Psoas muscle (tissue), 7 donors: ENCODE measurements at regions not wholly inside any gene's neighbourhood (a gene's known extent, or its start where the extent isn't known, plus 50 kb on each side); places are given as distances from the start of the nearest gene placed in this dataset.

Experiments
- ATAC-seq, 4 donors: fragments of 200-7000 bp; cut with Tn5 transposase; one replicate each; pipeline ENCODE4 v1.9.1; 2020; ENCODE audit warnings: moderate library complexity in 3 of 4, mild to moderate bottlenecking in 2 of 4
- DNase-seq, 2 donors: peaks; one replicate each; pipeline ENCODE4 v3.0.0-alpha.2; 2020
- H3K27ac ChIP-seq: fragments of 200-600 bp; one replicate; pipeline ENCODE4 v1.8.0; 2022
- H3K27me3 ChIP-seq, 3 donors: fragments of 200-600 bp in 1 of 3; one replicate each; pipeline versions ENCODE4 v1.6.1 to v1.8.0; 2013 to 2022; ENCODE audit warnings: low read length in 2 of 3, mild to moderate bottlenecking in 2 of 3, moderate library complexity in 1 of 3; ENCODE audit not compliant: insufficient read depth in 3 of 3
- H3K36me3 ChIP-seq, 2 donors: fragments of 200-600 bp in 1 of 2; one replicate each; pipeline versions ENCODE4 v1.6.1 to v1.8.0; 2013 to 2022; ENCODE audit warnings: low read depth in 1 of 2, mild to moderate bottlenecking in 1 of 2, moderate library complexity in 1 of 2; ENCODE audit not compliant: insufficient read depth in 1 of 2
- H3K4me1 ChIP-seq: fragments of 200-600 bp; one replicate; pipeline ENCODE4 v1.8.0; 2022
- H3K4me3 ChIP-seq: fragments of 200-600 bp; one replicate; pipeline ENCODE4 v1.8.0; 2022; ENCODE audit warnings: mild to moderate bottlenecking
- H3K9me3 ChIP-seq: fragments of 200-600 bp; one replicate; pipeline ENCODE4 v1.8.0; 2022
- CTCF ChIP-seq: fragments of 200-600 bp; IDR thresholded peaks from one replicate; pipeline ENCODE4 v1.8.0; 2022; ENCODE audit warnings: antibody characterized with exemption
- WGBS, 3 donors: extraction: QIAGEN DNeasy Blood & Tissue Kit; methylation state at CpG; one replicate each; pipeline versions ENCODE4 v1.1.6 to v1.1.7; 2013; 5-methylcytosine and 5-hydroxymethylcytosine counted together
- intact Hi-C, 2 donors: fragments of 100-400 bp; cut with DNase I; formaldehyde crosslinking; loops; one replicate each; pipeline versions ENCODE4 v1.11.0 to v1.14.2; 2022
- donor health status: healthy with polysubstance abuse.
- donor health status: DM: no; HTN: no; CAD: no; lungs with moderate emphysema.
- donor health status: Bipolar disorder and iron deficiency.
- donor health status: healthy.
- donor health status: DM: yes; HTN: yes; CAD: no.
- donor health status: DM: no; HTN: no; CAD: no.
- donor health status: DM: yes; HTN: yes; CAD: no.

- ATAC-seq (no peak), DNase-seq (no peak)
- WGBS, 3 donors = 35 to 56% (median 37%) methylated on average over 1 of the region's 1 CpG
- Histone ChIP-seq H3K27me3 (no peaks in the 10 kb centered on the region), H3K27ac (no peak overlapping the region), H3K36me3 (no peaks in the 10 kb centered on the region), H3K4me1 (no peaks in the 10 kb centered on the region), H3K9me3 (no peaks in the 10 kb centered on the region), H3K4me3 (no peak overlapping the region)
- no peak for TF ChIP-seq CTCF
- intact Hi-C loops = no loop called here
Measured at GRCh38 chr20:39857187-39857586, 831.8 kb downstream of the MAFB start.

- intact Hi-C loops = no loop called here
- Histone ChIP-seq H3K4me3 (no peak overlapping the region), H3K9me3 (no peaks in the 10 kb centered on the region), H3K4me1 (no peaks in the 10 kb centered on the region), H3K27ac (no peak overlapping the region), H3K36me3 (no peaks in the 10 kb centered on the region), H3K27me3 (no peaks in the 10 kb centered on the region)
- 84 to 97% (median 84%) methylated on average over 3 of the region's 3 CpGs for WGBS, 3 donors
- DNase-seq = no peak
- no peak for ATAC-seq
- TF ChIP-seq CTCF = no peak
Measured at GRCh38 chr20:39855799-39856198, 833.2 kb downstream of the MAFB start.

- intact Hi-C loops = no loop called here
- no peaks in the 10 kb centered on the region for H3K27me3 ChIP-seq
- DNase-seq = no peak
- no peaks in the 10 kb centered on the region for H3K36me3 ChIP-seq
- 82 to 90% (median 83%) methylated on average over 1 of the region's 1 CpG for WGBS, 3 donors
- TF ChIP-seq CTCF = no peak
- peaks cover under 1% of the 10 kb centered on the region for H3K4me1 ChIP-seq
- ATAC-seq = no peak
- no peak overlapping the region for H3K27ac ChIP-seq
- H3K4me3 ChIP-seq = no peak overlapping the region
- H3K9me3 ChIP-seq = no peaks in the 10 kb centered on the region
Measured at GRCh38 chr20:39855056-39855455, 834.0 kb downstream of the MAFB start.

DNA sequence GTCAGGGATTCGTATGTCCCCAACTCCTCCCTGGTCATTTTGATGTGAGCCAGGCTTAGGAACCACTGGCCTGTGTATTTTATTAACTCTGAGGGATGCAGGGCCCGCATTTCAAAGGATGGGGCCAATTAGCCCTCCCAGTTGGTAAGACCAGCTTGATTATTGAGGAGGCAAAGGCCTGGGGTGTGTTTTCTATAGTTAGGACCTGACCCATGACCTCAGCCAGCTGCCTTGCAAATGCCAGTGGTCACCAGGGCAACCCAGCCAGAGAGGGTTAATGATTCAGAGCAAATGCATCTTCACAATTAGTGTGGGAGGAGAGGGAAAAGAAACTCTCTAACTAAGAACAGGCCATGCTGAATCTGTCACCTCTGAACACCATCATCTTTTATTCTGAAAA, 835.4 kb downstream of the MAFB start:
- TF ChIP-seq CTCF = no peak
- Histone ChIP-seq H3K36me3 (no peaks in the 10 kb centered on the region), H3K4me3 (no peak overlapping the region), H3K4me1 (peaks cover 11% of the 10 kb centered on the region), H3K27me3 (no peaks in the 10 kb centered on the region), H3K9me3 (no peaks in the 10 kb centered on the region), H3K27ac (no peak overlapping the region)
- intact Hi-C loops = no loop called here
- WGBS, 3 donors = 77 to 89% (median 89%) methylated on average over 2 of the region's 2 CpGs
- DNase-seq (no peak), ATAC-seq (no peak)

DNA sequence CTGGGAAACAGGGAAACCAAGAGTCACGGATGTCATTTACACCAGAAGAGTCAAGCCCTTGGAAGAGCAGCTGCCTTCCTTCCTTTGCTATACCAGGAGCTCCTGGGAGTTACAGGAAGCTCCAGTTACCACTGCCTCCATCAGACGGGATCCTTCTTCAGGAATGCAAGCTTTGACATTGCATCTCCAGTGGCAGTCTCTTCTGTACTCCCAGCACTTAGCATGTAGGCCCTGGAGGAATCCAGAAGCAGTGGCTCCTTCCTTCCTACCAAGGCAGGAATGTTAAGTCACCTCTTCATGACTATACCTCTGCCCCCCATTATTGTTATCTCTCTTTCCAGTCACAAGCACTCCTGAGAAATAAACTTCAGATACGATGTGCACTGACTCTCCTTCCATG, 836.0 kb downstream of the MAFB start:
- peaks cover 11% of the 10 kb centered on the region for H3K4me1 ChIP-seq
- no peaks in the 10 kb centered on the region for H3K27me3 ChIP-seq
- TF ChIP-seq CTCF = no peak
- intact Hi-C loops = no loop called here
- H3K9me3 ChIP-seq = no peaks in the 10 kb centered on the region
- H3K27ac ChIP-seq = no peak overlapping the region
- WGBS, 3 donors = 75 to 89% (median 77%) methylated on average over 3 of the region's 3 CpGs
- DNase-seq (no peak), ATAC-seq (no peak)
- no peaks in the 10 kb centered on the region for H3K36me3 ChIP-seq
- no peak overlapping the region for H3K4me3 ChIP-seq
